HCT116 (cell line): ENCODE measurements at regions not wholly inside any gene's neighbourhood (a gene's known extent, or its start where the extent isn't known, plus 50 kb on each side); places are given as distances from the start of the nearest gene placed in this dataset.

ENCODE experiments used
- EZH2 ChIP-seq: fragments of 200-600 bp; sonication (generic); IDR thresholded peaks from 2 replicates; pipeline ENCODE4 v1.6.1; 2017; ENCODE audit warnings: antibody characterized with exemption, mixed run types
- FOSL1 ChIP-seq: IDR thresholded peaks from 2 replicates; pipeline ENCODE4 v1.6.1; 2012; ENCODE audit warnings: low read depth
- POLR2A ChIP-seq: IDR thresholded peaks from 2 replicates; pipeline ENCODE4 v1.7.0; 2011; ENCODE audit warnings: borderline replicate concordance; ENCODE audit not compliant: insufficient read depth, insufficient read length; ENCODE audit errors: extremely low read depth
- POLR2AphosphoS5 ChIP-seq: IDR thresholded peaks from 2 replicates; pipeline ENCODE4 v1.6.1; 2011; ENCODE audit warnings: mild to moderate bottlenecking, low read depth, low read length, moderate library complexity
- SIN3A ChIP-seq: IDR thresholded peaks from 2 replicates; pipeline ENCODE4 v1.6.1; 2012; ENCODE audit warnings: low read depth
- TF ChIP-seq, protein P1 (sequence below), 3 experiments: fragments of 200-600 bp in 1 of 3; sonication (generic) in 1 of 3; IDR thresholded peaks in 2 of 3; conservative IDR thresholded peaks in 1 of 3; 2 replicates each; pipeline ENCODE4 v1.5.1; 2012 to 2017; ENCODE audit warnings: low read depth in 2 of 3, low read length in 2 of 3, antibody characterized with exemption in 1 of 3, borderline replicate concordance in 1 of 3, control low read depth in 1 of 3, mild to moderate bottlenecking in 1 of 3, mixed read lengths in 1 of 3, mixed run types in 1 of 3, moderate library complexity in 1 of 3; ENCODE audit not compliant: insufficient read depth in 1 of 3
- TF ChIP-seq, protein P2 (sequence below): IDR thresholded peaks from 2 replicates; pipeline ENCODE4 v1.6.1; 2012; ENCODE audit warnings: low read depth

GRCh38 chr6:153623496-153623895 lies 415.5 kb upstream of the OPRM1 start:
- no peak for TF ChIP-seq POLR2AphosphoS5
- no peak for TF ChIP-seq EZH2
- TF ChIP-seq, protein P1, sequence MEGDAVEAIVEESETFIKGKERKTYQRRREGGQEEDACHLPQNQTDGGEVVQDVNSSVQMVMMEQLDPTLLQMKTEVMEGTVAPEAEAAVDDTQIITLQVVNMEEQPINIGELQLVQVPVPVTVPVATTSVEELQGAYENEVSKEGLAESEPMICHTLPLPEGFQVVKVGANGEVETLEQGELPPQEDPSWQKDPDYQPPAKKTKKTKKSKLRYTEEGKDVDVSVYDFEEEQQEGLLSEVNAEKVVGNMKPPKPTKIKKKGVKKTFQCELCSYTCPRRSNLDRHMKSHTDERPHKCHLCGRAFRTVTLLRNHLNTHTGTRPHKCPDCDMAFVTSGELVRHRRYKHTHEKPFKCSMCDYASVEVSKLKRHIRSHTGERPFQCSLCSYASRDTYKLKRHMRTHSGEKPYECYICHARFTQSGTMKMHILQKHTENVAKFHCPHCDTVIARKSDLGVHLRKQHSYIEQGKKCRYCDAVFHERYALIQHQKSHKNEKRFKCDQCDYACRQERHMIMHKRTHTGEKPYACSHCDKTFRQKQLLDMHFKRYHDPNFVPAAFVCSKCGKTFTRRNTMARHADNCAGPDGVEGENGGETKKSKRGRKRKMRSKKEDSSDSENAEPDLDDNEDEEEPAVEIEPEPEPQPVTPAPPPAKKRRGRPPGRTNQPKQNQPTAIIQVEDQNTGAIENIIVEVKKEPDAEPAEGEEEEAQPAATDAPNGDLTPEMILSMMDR (IDR thresholded peaks at IDR 0.05 in 2 of 3, conservative IDR thresholded peaks at IDR 0.05 in 1 of 3; ENCODE audit: borderline replicate concordance in 1 of 3, insufficient read depth in 1 of 3, low read depth in 2 of 3, low read length in 2 of 3): no peak
- no peak for TF ChIP-seq SIN3A
- TF ChIP-seq, protein P2, sequence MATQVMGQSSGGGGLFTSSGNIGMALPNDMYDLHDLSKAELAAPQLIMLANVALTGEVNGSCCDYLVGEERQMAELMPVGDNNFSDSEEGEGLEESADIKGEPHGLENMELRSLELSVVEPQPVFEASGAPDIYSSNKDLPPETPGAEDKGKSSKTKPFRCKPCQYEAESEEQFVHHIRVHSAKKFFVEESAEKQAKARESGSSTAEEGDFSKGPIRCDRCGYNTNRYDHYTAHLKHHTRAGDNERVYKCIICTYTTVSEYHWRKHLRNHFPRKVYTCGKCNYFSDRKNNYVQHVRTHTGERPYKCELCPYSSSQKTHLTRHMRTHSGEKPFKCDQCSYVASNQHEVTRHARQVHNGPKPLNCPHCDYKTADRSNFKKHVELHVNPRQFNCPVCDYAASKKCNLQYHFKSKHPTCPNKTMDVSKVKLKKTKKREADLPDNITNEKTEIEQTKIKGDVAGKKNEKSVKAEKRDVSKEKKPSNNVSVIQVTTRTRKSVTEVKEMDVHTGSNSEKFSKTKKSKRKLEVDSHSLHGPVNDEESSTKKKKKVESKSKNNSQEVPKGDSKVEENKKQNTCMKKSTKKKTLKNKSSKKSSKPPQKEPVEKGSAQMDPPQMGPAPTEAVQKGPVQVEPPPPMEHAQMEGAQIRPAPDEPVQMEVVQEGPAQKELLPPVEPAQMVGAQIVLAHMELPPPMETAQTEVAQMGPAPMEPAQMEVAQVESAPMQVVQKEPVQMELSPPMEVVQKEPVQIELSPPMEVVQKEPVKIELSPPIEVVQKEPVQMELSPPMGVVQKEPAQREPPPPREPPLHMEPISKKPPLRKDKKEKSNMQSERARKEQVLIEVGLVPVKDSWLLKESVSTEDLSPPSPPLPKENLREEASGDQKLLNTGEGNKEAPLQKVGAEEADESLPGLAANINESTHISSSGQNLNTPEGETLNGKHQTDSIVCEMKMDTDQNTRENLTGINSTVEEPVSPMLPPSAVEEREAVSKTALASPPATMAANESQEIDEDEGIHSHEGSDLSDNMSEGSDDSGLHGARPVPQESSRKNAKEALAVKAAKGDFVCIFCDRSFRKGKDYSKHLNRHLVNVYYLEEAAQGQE: no peak
- TF ChIP-seq FOSL1: no peak
- TF ChIP-seq POLR2A: no peak
